Adrenal gland (tissue), 5 donors: ENCODE measurements at regions not wholly inside any gene's neighbourhood (a gene's known extent, or its start where the extent isn't known, plus 50 kb on each side); places are given as distances from the start of the nearest gene placed in this dataset.

Source experiments
- POLR2A ChIP-seq, 2 donors: fragments of 450-650 bp; IDR thresholded peaks; one replicate each; pipeline ENCODE4 v1.6.1; 2017; ENCODE audit warnings: antibody characterized with exemption in 2 of 2, mild to moderate bottlenecking in 2 of 2, moderate library complexity in 1 of 2
- TF ChIP-seq, protein P1 (sequence below), 6 experiments: fragments of 450-650 bp in 4 of 6; fragments of 200-600 bp in 2 of 6; sonication (generic) in 1 of 6; IDR thresholded peaks; 1 replicate in 5 of 6; 2 replicates in 1 of 6; pipeline versions ENCODE4 v1.5.1 to v1.8.0; 2016 to 2021; ENCODE audit warnings: antibody characterized with exemption in 6 of 6, mild to moderate bottlenecking in 2 of 6, moderate library complexity in 1 of 6
- donor health status: DM: no; HTN: no; CAD: no.

DNA sequence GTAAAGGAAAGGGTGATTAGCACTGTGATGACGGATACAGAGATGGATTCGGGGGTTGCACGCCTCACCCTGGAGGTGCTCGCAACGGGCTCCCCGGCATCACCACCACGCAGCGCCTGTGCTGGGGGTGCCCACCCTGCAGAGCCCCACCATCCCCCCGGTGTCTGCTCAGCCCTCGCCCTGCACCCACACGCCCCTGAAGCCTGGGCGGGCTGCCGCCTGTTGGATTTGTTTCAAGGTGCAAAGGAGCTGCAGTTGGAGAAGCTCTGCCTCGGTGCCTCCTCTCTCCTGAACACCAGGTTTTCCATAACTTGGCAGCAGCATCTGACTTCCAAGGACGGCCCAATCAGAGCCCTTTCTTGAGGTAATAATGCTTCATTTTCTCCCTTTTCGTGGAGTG, 106.1 kb upstream of the TMEM132D start:
- TF ChIP-seq, protein P1, sequence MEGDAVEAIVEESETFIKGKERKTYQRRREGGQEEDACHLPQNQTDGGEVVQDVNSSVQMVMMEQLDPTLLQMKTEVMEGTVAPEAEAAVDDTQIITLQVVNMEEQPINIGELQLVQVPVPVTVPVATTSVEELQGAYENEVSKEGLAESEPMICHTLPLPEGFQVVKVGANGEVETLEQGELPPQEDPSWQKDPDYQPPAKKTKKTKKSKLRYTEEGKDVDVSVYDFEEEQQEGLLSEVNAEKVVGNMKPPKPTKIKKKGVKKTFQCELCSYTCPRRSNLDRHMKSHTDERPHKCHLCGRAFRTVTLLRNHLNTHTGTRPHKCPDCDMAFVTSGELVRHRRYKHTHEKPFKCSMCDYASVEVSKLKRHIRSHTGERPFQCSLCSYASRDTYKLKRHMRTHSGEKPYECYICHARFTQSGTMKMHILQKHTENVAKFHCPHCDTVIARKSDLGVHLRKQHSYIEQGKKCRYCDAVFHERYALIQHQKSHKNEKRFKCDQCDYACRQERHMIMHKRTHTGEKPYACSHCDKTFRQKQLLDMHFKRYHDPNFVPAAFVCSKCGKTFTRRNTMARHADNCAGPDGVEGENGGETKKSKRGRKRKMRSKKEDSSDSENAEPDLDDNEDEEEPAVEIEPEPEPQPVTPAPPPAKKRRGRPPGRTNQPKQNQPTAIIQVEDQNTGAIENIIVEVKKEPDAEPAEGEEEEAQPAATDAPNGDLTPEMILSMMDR (IDR thresholded peaks at IDR 0.05), result no peak
- TF ChIP-seq POLR2A (IDR thresholded peaks at IDR 0.05), result no peak
